ENCODE measurements at regions not wholly inside any gene's neighbourhood (a gene's known extent, or its start where the extent isn't known, plus 50 kb on each side); places are given as distances from the start of the nearest gene placed in this dataset.

GRCh38 chr21:34284666-34285065, 79.1 kb upstream of the KCNE2 start:
- Histone ChIP-seq H3K4me1 (replicated peaks in 1 of 4; ENCODE audit: control insufficient read depth in 3 of 4, insufficient read depth in 4 of 4, low read length in 3 of 4) (no peaks in the 10 kb centered on the region), H3K56ac (replicated peaks; ENCODE audit: insufficient read length, low read depth, low read length) (no peak overlapping the region), H4K8ac (ENCODE audit: extremely low read depth, insufficient read depth, low read length) (no peak overlapping the region), H3K27me3 (replicated peaks in 1 of 4; ENCODE audit: control insufficient read depth in 3 of 4, extremely low read depth in 1 of 4, insufficient read depth in 3 of 4, low read length in 3 of 4) (no peaks in the 10 kb centered on the region), H2BK15ac (ENCODE audit: low read length) (no peak overlapping the region), H3K23me2 (ENCODE audit: low read depth, low read length) (no peaks in the 10 kb centered on the region), H3K4ac (replicated peaks; ENCODE audit: insufficient read length, low read depth, low read length) (no peak overlapping the region), H3K79me2 (ENCODE audit: control insufficient read depth in 1 of 2, insufficient read depth in 2 of 2, low read length in 2 of 2) (no peaks in the 10 kb centered on the region), H4K20me1 (replicated peaks in 1 of 2; ENCODE audit: control insufficient read depth in 1 of 2, insufficient read depth in 2 of 2, low read length in 2 of 2) (no peaks in the 10 kb centered on the region), H2AK5ac (ENCODE audit: low read depth, low read length) (no peak overlapping the region), H3K27ac (ENCODE audit: low read depth, low read length) (no peak overlapping the region), H3K4me3 (ENCODE audit: extremely low read depth in 1 of 4, insufficient read depth in 2 of 4, low read depth in 3 of 4, low read length in 4 of 4) (no peak overlapping the region), H4K91ac (replicated peaks; ENCODE audit: insufficient read length, low read length) (no peak overlapping the region), H3K79me1 (ENCODE audit: low read depth, low read length) (no peaks in the 10 kb centered on the region), H3K18ac (ENCODE audit: extremely low read depth, low read length) (no peak overlapping the region), H3K4me2 (ENCODE audit: insufficient read depth in 1 of 2, low read depth in 2 of 2, low read length in 2 of 2) (no peak overlapping the region), H2BK20ac (ENCODE audit: low read length) (no peak overlapping the region), H2AFZ (ENCODE audit: low read length) (no peak overlapping the region), H3K36me3 (ENCODE audit: control insufficient read depth in 2 of 4, insufficient read depth in 4 of 4, low read length in 3 of 4) (no peaks in the 10 kb centered on the region), H3K14ac (ENCODE audit: insufficient read length) (no peak overlapping the region), H2BK120ac (replicated peaks; ENCODE audit: low read depth, low read length) (no peak overlapping the region), H2BK12ac (ENCODE audit: low read depth, low read length) (no peak overlapping the region), H2BK5ac (ENCODE audit: low read depth, low read length) (no peak overlapping the region), H3K9ac (replicated peaks in 1 of 4; ENCODE audit: extremely low read depth in 1 of 4, low read depth in 3 of 4, low read length in 3 of 4) (no peak overlapping the region), H3K23ac (ENCODE audit: insufficient read length) (no peak overlapping the region), H4K5ac (ENCODE audit: insufficient read length, low read depth, low read length) (no peak overlapping the region), H3K9me3 (ENCODE audit: insufficient read depth in 2 of 2, low read depth in 1 of 2, low read length in 1 of 2) (peaks cover 6 to 26% of the 10 kb centered on the region in 2 experiments; a peak in 3 of 4 replicates)
- WGBS, 2 experiments (ENCODE audit: extremely low coverage in 1 of 2, insufficient coverage in 1 of 2, insufficient read length in 1 of 2, insufficient replicate concordance in 2 of 2, low coverage in 1 of 2, low lambda C conversion rate in 2 of 2, missing lambda C conversion rate in 1 of 2) = 89% methylated on average over 4 of the region's 4 CpGs; no CpG with 5 or more reads in 1 of the 2 experiments
- POLR2A ChIA-PET (ENCODE audit: partially characterized antibody) = no interaction called here
- DNase-seq (ENCODE audit: low read depth in 1 of 2, low spot score in 2 of 2) (no peak), FAIRE-seq (no peak)
- CTCF ChIA-PET (ENCODE audit: partially characterized antibody) = no interaction called here
- no peak for TF ChIP-seq TAF7 (optimal IDR thresholded peaks at IDR 0.05; ENCODE audit: borderline replicate concordance, low read depth, low read length)
- TF ChIP-seq ATF2 (IDR thresholded peaks at IDR 0.05; ENCODE audit: low read length) = no peak
- TF ChIP-seq RFX5 (IDR thresholded peaks at IDR 0.05; ENCODE audit: borderline replicate concordance, low read depth, low read length) = no peak

Data from H1 (cell line).